Endometrial microvascular endothelial cells (primary cell): ENCODE measurements at regions not wholly inside any gene's neighbourhood (a gene's known extent, or its start where the extent isn't known, plus 50 kb on each side); places are given as distances from the start of the nearest gene placed in this dataset.

Source experiments
- in situ Hi-C: cut with HindIII; loops from 2 replicates; pipeline ENCODE4 v1.10.0; 2017; ENCODE audit warnings: low sequenced_read_pairs, low pct_unique_long_range_greater_than_20kb; ENCODE audit errors: inconsistent ontology term

- in situ Hi-C loops = no loop called here
These were observed 350.5 kb downstream of the ZNF608 start for GRCh38 chr5:124395926-124396325.

- in situ Hi-C loops = no loop called here
These were observed 351.2 kb downstream of the ZNF608 start for GRCh38 chr5:124395287-124395686.

GRCh38 chr5:124394700-124395245 is 351.7 kb downstream of the ZNF608 start:
- in situ Hi-C loops = no loop called here

- in situ Hi-C loops = no loop called here
These were observed 352.7 kb downstream of the ZNF608 start for GRCh38 chr5:124393584-124394379.

- in situ Hi-C loops = no loop called here
These were observed 362.7 kb downstream of the ZNF608 start for GRCh38 chr5:124383693-124384092.

GRCh38 chr5:124377386-124377785 is 369.1 kb downstream of the ZNF608 start:
- in situ Hi-C loops = no loop called here

GRCh38 chr5:124373883-124374282 is 372.6 kb downstream of the ZNF608 start:
- in situ Hi-C loops = no loop called here

- in situ Hi-C loops = no loop called here
These were observed 374.0 kb downstream of the ZNF608 start for GRCh38 chr5:124372457-124372856.

- in situ Hi-C loops = no loop called here
These were observed 375.2 kb downstream of the ZNF608 start for GRCh38 chr5:124371111-124371706.

- in situ Hi-C loops = no loop called here
These were observed 375.8 kb downstream of the ZNF608 start for GRCh38 chr5:124370601-124371000.

- in situ Hi-C loops = no loop called here
These were observed 381.1 kb downstream of the ZNF608 start for GRCh38 chr5:124365361-124365801.

- in situ Hi-C loops = no loop called here
These were observed 390.5 kb downstream of the ZNF608 start for GRCh38 chr5:124355928-124356327.

- in situ Hi-C loops = no loop called here
These were observed 393.4 kb downstream of the ZNF608 start for GRCh38 chr5:124353016-124353415.

GRCh38 chr5:124352312-124352711 is 394.1 kb downstream of the ZNF608 start:
- in situ Hi-C loops = no loop called here

- in situ Hi-C loops = no loop called here
These were observed 396.5 kb downstream of the ZNF608 start for GRCh38 chr5:124349931-124350330.

- in situ Hi-C loops = no loop called here
These were observed 403.0 kb downstream of the ZNF608 start for GRCh38 chr5:124343451-124343867.

GRCh38 chr5:124342986-124343385 is 403.5 kb downstream of the ZNF608 start:
- in situ Hi-C loops = no loop called here

- in situ Hi-C loops = no loop called here
These were observed 403.9 kb downstream of the ZNF608 start for GRCh38 chr5:124342584-124342983.

GRCh38 chr5:124342027-124342471 is 404.4 kb downstream of the ZNF608 start:
- in situ Hi-C loops = no loop called here
